Heart left ventricle (tissue), 16 donors: ENCODE measurements at regions not wholly inside any gene's neighbourhood (a gene's known extent, or its start where the extent isn't known, plus 50 kb on each side); places are given as distances from the start of the nearest gene placed in this dataset.

Experiments
- ATAC-seq, 4 donors: fragments of 200-7000 bp; cut with Tn5 transposase; one replicate each; pipeline ENCODE4 v1.9.1; 2020 to 2022; ENCODE audit warnings: moderate library complexity in 4 of 4, mild to moderate bottlenecking in 3 of 4, moderate number of reproducible peaks in 1 of 4
- DNase-seq, 5 donors: peaks; one replicate each; pipeline ENCODE4 v3.0.0-alpha.2; 2020
- H3K27ac ChIP-seq, 12 donors: fragments of 200-600 bp; sonication (generic) in 4 of 12; one replicate each; pipeline versions ENCODE4 v1.5.0 to v1.8.0; 2016 to 2022; ENCODE audit warnings: mild to moderate bottlenecking in 2 of 12
- H3K27me3 ChIP-seq, 9 donors: fragments of 200-600 bp; sonication (generic) in 2 of 9; one replicate each; pipeline versions ENCODE4 v1.5.1 to v1.8.0; 2016 to 2022; ENCODE audit warnings: mild to moderate bottlenecking in 3 of 9
- H3K36me3 ChIP-seq, 9 donors: fragments of 200-600 bp; sonication (generic) in 2 of 9; one replicate each; pipeline versions ENCODE4 v1.5.0 to v1.8.0; 2018 to 2022; ENCODE audit warnings: mild to moderate bottlenecking in 2 of 9
- H3K4me1 ChIP-seq, 12 donors: fragments of 200-600 bp; sonication (generic) in 4 of 12; one replicate each; pipeline versions ENCODE4 v1.5.0 to v1.8.0; 2016 to 2022; ENCODE audit warnings: mild to moderate bottlenecking in 3 of 12
- H3K4me3 ChIP-seq, 12 donors: fragments of 200-600 bp; sonication (generic) in 4 of 12; one replicate each; pipeline versions ENCODE4 v1.5.0 to v1.8.0; 2017 to 2022; ENCODE audit warnings: mild to moderate bottlenecking in 9 of 12, moderate library complexity in 4 of 12
- H3K9me3 ChIP-seq, 12 donors: fragments of 200-600 bp; sonication (generic) in 4 of 12; one replicate each; pipeline versions ENCODE4 v1.5.0 to v1.8.0; 2016 to 2022; ENCODE audit warnings: mild to moderate bottlenecking in 1 of 12
- CTCF ChIP-seq, 12 donors: fragments of 200-600 bp; sonication (generic) in 4 of 12; IDR thresholded peaks; one replicate each; pipeline versions ENCODE4 v1.5.0 to v1.8.0; 2018 to 2022; ENCODE audit warnings: antibody characterized with exemption in 12 of 12, mild to moderate bottlenecking in 5 of 12
- POLR2A ChIP-seq, 2 donors: fragments of 450-650 bp; IDR thresholded peaks; one replicate each; pipeline ENCODE4 v1.6.1; 2017; ENCODE audit warnings: antibody characterized with exemption in 2 of 2, mild to moderate bottlenecking in 2 of 2, moderate library complexity in 2 of 2
- WGBS, 4 donors: extraction: QIAGEN DNeasy Blood & Tissue Kit in 2 of 4; methylation state at CpG; one replicate each; pipeline versions ENCODE4 v1.1.5 to v1.1.7; 2013 to 2018; 5-methylcytosine and 5-hydroxymethylcytosine counted together
- intact Hi-C, 10 donors: fragments of 100-400 bp; cut with DNase I; formaldehyde crosslinking; loops; one replicate each; pipeline versions ENCODE4 v1.11.1 to v1.14.2; 2022
- donor health status: ischemic (EF 13 %, LVEDD 7.1; RV severe dilation, severe dysfunction).
- donor health status: healthy with polysubstance abuse.
- donor health status: DM: no; HTN: yes; CAD: no.
- donor health status: DM: no; HTN: no; CAD: no.
- donor health status: ischemic (EF 25% LVEDD 6.9; RV normal size, moderate dysfunction).
- donor health status: ischemic (EF 25% LVEDD 5.7; RV mildly dilated, moderate dysfunction).
- donor health status: healthy.
- donor health status: DM: yes; HTN: yes; CAD: no.
- donor health status: ischemic (EF 35%, LVEDD 5.7; RV mildly dilated, moderate dysfunction).
- donor health status: nonischemic (EF 11% LVEDD 7.7; RV severe dilation, severe dysfunction).
- donor health status: DM: yes; HTN: yes; CAD: no.
- donor health status: PGD.
- donor health status: ischemic (EF 29% LVEDD 5.4; RV normal size, mild dysfunction).
- donor health status: nonischemic (EF 23%, LVEDD 6.1; RV moderate dilation, normal function).

- DNase-seq = no peak
- intact Hi-C loops = no loop called here
- peaks cover 0 to 20% (median 0%) of the 10 kb centered on the region in 9 donors for H3K27me3 ChIP-seq
- H3K4me3 ChIP-seq = no peak overlapping the region
- H3K9me3 ChIP-seq = no peaks in the 10 kb centered on the region
- TF ChIP-seq POLR2A (IDR thresholded peaks at IDR 0.05) (no peak), CTCF (IDR thresholded peaks at IDR 0.05) (no peak)
- no peak for ATAC-seq
- 50 to 56% (median 56%) methylated on average over 3 of the region's 3 CpGs for WGBS, 4 donors
- H3K27ac ChIP-seq = no peak overlapping the region
- H3K36me3 ChIP-seq = no peaks in the 10 kb centered on the region
- no peaks in the 10 kb centered on the region for H3K4me1 ChIP-seq
These were observed 205.9 kb downstream of the C1D start for GRCh38 chr2:67856866-67857265.

GRCh38 chr2:67857836-67858235 lies 205.0 kb downstream of the C1D start:
- TF ChIP-seq CTCF (IDR thresholded peaks at IDR 0.05) (no peak), POLR2A (IDR thresholded peaks at IDR 0.05) (no peak)
- Histone ChIP-seq H3K9me3 (no peaks in the 10 kb centered on the region), H3K36me3 (no peaks in the 10 kb centered on the region), H3K27me3 (peaks cover 0 to 20% (median 0%) of the 10 kb centered on the region in 9 donors), H3K27ac (no peak overlapping the region), H3K4me3 (no peak overlapping the region), H3K4me1 (no peaks in the 10 kb centered on the region)
- DNase-seq (no peak), ATAC-seq (no peak)
- intact Hi-C loops = no loop called here
- WGBS, 4 donors = 83 to 93% (median 89%) methylated on average over 3 to 4 of the region's 4 CpGs

- Histone ChIP-seq H3K27me3 (peaks cover 0 to 16% (median 0%) of the 10 kb centered on the region in 9 donors), H3K36me3 (no peaks in the 10 kb centered on the region), H3K27ac (no peak overlapping the region), H3K4me3 (no peak overlapping the region), H3K4me1 (no peaks in the 10 kb centered on the region), H3K9me3 (no peaks in the 10 kb centered on the region)
- no peak for DNase-seq
- whole genome bisulfite sequencing, 4 donors = 86 to 92% (median 87%) methylated on average over 3 of the region's 3 CpGs
- intact Hi-C loops = no loop called here
- ATAC-seq = no peak
- no peak for TF ChIP-seq POLR2A (IDR thresholded peaks at IDR 0.05)
- no peak for TF ChIP-seq CTCF (IDR thresholded peaks at IDR 0.05)
These were observed 203.9 kb downstream of the C1D start for GRCh38 chr2:67858886-67859285.

- Histone ChIP-seq H3K27ac (no peak overlapping the region), H3K27me3 (peaks cover 0 to 16% (median 3%) of the 10 kb centered on the region in 9 donors)
- no peak for TF ChIP-seq CTCF (IDR thresholded peaks at IDR 0.05)
- no peak for TF ChIP-seq POLR2A (IDR thresholded peaks at IDR 0.05)
These were observed 196.9 kb downstream of the C1D start for GRCh38 chr2:67865917-67866316.

More at GRCh38 chr2:67865917-67866316, 196.9 kb downstream of the C1D start:
- ATAC-seq = no peak
- intact Hi-C loops = no loop called here
- 47 to 59% (median 51%) methylated on average over 3 of the region's 3 CpGs for WGBS, 4 donors
- no peaks in the 10 kb centered on the region for H3K36me3 ChIP-seq
- no peaks in the 10 kb centered on the region for H3K9me3 ChIP-seq
- H3K4me1 ChIP-seq = no peaks in the 10 kb centered on the region
- no peak overlapping the region for H3K4me3 ChIP-seq
- DNase-seq = no peak
